Endothelial cell of umbilical vein (primary cell): ENCODE measurements at regions not wholly inside any gene's neighbourhood (a gene's known extent, or its start where the extent isn't known, plus 50 kb on each side); places are given as distances from the start of the nearest gene placed in this dataset.

Experiments used
- BruUV-seq: library from RNA; stranded (reverse); fragments of 400-500 nt; replicated peaks from 2 replicates; lab custom pipeline; 2021; lab: Mats Ljungman, UMichigan
- CTCF ChIA-PET: fragments of 300-600, 350-600 bp; sonication (Branson Sonifier 250); formaldehyde crosslinking; loops from one replicate; lab custom pipeline; 2021; ENCODE audit warnings: antibody characterized with exemption, inconsistent platforms; lab: Charles Lee
- POLR2A ChIA-PET: fragments of 300-600, 350-600 bp; sonication (Branson Sonifier 250); formaldehyde crosslinking; loops from one replicate; lab custom pipeline; 2021; ENCODE audit warnings: antibody characterized with exemption, inconsistent platforms; lab: Charles Lee
- DNase-seq: peaks from one replicate; pipeline ENCODE4 v3.0.0-alpha.2; 2011; ENCODE audit warnings: low read depth, low spot score
- FAIRE-seq: peaks from 2 replicates; lab custom pipeline; 2011; peaks lifted over from hg19 to GRCh38; lab: Jason Lieb, UNC
- H2AFZ ChIP-seq: 2 replicates; pipeline ENCODE4 v1.6.0; 2012; ENCODE audit warnings: low read depth, low read length, control low read depth, inconsistent platforms
- H3K27ac ChIP-seq: 2 replicates; pipeline ENCODE4 v1.5.1; 2011; ENCODE audit warnings: low read depth, mild to moderate bottlenecking, control low read depth, low read length, moderate library complexity; ENCODE audit not compliant: insufficient read depth
- H3K27me3 ChIP-seq, 2 experiments: 2 replicates each; pipeline versions ENCODE4 v1.6.0 to v1.6.1; 2011; ENCODE audit warnings: low read length in 2 of 2, mixed read lengths in 1 of 2; ENCODE audit not compliant: control insufficient read depth in 2 of 2, insufficient read depth in 2 of 2
- H3K36me3 ChIP-seq, 2 experiments: 2 replicates in 1 of 2; 3 replicates in 1 of 2; pipeline ENCODE4 v1.5.1; 2011; ENCODE audit warnings: low read length in 2 of 2, mild to moderate bottlenecking in 1 of 2, moderate library complexity in 1 of 2; ENCODE audit not compliant: control insufficient read depth in 2 of 2, insufficient read depth in 2 of 2; ENCODE audit errors: extremely low read depth in 1 of 2
- H3K4me1 ChIP-seq: 3 replicates; pipeline ENCODE4 v1.5.1; 2011; ENCODE audit warnings: mild to moderate bottlenecking, low read length; ENCODE audit not compliant: control insufficient read depth, insufficient read depth; ENCODE audit errors: extremely low read depth
- H3K4me2 ChIP-seq: 2 replicates; pipeline ENCODE4 v1.6.1; 2011; ENCODE audit warnings: low read length, control low read depth, mixed read lengths; ENCODE audit not compliant: insufficient read depth
- H3K4me3 ChIP-seq, 3 experiments: fragments of 200-600 bp in 1 of 3; sonication (generic), shearing (Covaris generic) in 1 of 3; replicated peaks in 1 of 3; 2 replicates each; pipeline ENCODE4 v1.5.1; 2011 to 2016; ENCODE audit warnings: control low read depth in 3 of 3, low read length in 3 of 3, mild to moderate bottlenecking in 2 of 3, inconsistent platforms in 1 of 3, low read depth in 1 of 3, moderate library complexity in 1 of 3; ENCODE audit not compliant: insufficient read depth in 1 of 3
- H3K79me2 ChIP-seq: 2 replicates; pipeline ENCODE4 v1.6.0; 2012; ENCODE audit warnings: low read length, inconsistent platforms; ENCODE audit not compliant: control insufficient read depth, insufficient read depth
- H3K9ac ChIP-seq: replicated peaks from 2 replicates; pipeline ENCODE3; 2011; ENCODE audit warnings: low read length, control low read depth; ENCODE audit not compliant: insufficient read depth; ENCODE audit errors: extremely low read depth
- H3K9me1 ChIP-seq: replicated peaks from 3 replicates; pipeline ENCODE4 v1.6.0; 2011; ENCODE audit warnings: mild to moderate bottlenecking, low read length; ENCODE audit not compliant: control insufficient read depth, insufficient read depth; ENCODE audit errors: extremely low read depth
- H3K9me3 ChIP-seq: replicated peaks from 2 replicates; pipeline ENCODE4 v1.5.1; 2012; ENCODE audit warnings: low read length, inconsistent platforms; ENCODE audit not compliant: control insufficient read depth, insufficient read depth
- H4K20me1 ChIP-seq: replicated peaks from 2 replicates; pipeline ENCODE3; 2011; ENCODE audit warnings: mild to moderate bottlenecking, low read length; ENCODE audit not compliant: control insufficient read depth, insufficient read depth; ENCODE audit errors: extremely low read depth
- EZH2 ChIP-seq: IDR thresholded peaks from 2 replicates; pipeline ENCODE4 v1.6.1; 2012; ENCODE audit warnings: borderline replicate concordance, low read depth, mild to moderate bottlenecking, moderate library complexity, low read length, inconsistent platforms; ENCODE audit not compliant: severe bottlenecking
- FOS ChIP-seq: IDR thresholded peaks from 2 replicates; pipeline ENCODE4 v1.6.1; 2011; ENCODE audit warnings: mild to moderate bottlenecking, low read length, moderate library complexity, borderline replicate concordance; ENCODE audit not compliant: insufficient read depth
- GATA2 ChIP-seq: IDR thresholded peaks from 2 replicates; pipeline ENCODE4 v1.7.0; 2011; ENCODE audit warnings: low read depth, mild to moderate bottlenecking, moderate library complexity, mixed read lengths, low read length; ENCODE audit not compliant: insufficient read length, insufficient read depth
- JUN ChIP-seq: IDR thresholded peaks from 2 replicates; pipeline ENCODE4 v1.6.1; 2011; ENCODE audit warnings: borderline replicate concordance, low read depth; ENCODE audit not compliant: insufficient read length, insufficient read depth
- MAX ChIP-seq: IDR thresholded peaks from 2 replicates; pipeline ENCODE4 v1.6.1; 2011; ENCODE audit not compliant: insufficient read depth, insufficient read length
- MYC ChIP-seq: IDR thresholded peaks from one replicate; pipeline ENCODE4 v1.6.1; 2011; ENCODE audit warnings: mild to moderate bottlenecking, low read depth, low read length
- POLR2A ChIP-seq: IDR thresholded peaks from 2 replicates; pipeline ENCODE4 v1.6.1; 2012; ENCODE audit warnings: low read depth, mild to moderate bottlenecking, control low read depth, low read length
- POLR2AphosphoS5 ChIP-seq: IDR thresholded peaks from 2 replicates; pipeline ENCODE4 v1.6.1; 2012; ENCODE audit warnings: low read depth, mild to moderate bottlenecking, control low read depth, low read length, moderate library complexity; ENCODE audit not compliant: insufficient read depth
- dilution Hi-C: fragments of 300-500 bp; cut with MboI; formaldehyde crosslinking; loops from one replicate; pipeline ENCODE4 v1.15.0; 2019; ENCODE audit warnings: low sequenced_read_pairs; ENCODE audit not compliant: extremely low pct_ligation_motif_present
- intact Hi-C: fragments of 100-400 bp; cut with micrococcal nuclease; formaldehyde crosslinking; loops from one replicate; pipeline ENCODE4 v1.10.0; 2022
- TF ChIP-seq, protein P1 (sequence below), 2 donors: IDR thresholded peaks; 1 replicate in 1 of 2; 2 replicates in 1 of 2; pipeline ENCODE4 v1.5.1; 2011; ENCODE audit warnings: low read length in 2 of 2, mild to moderate bottlenecking in 2 of 2, moderate library complexity in 2 of 2, control low read depth in 1 of 2, inconsistent platforms in 1 of 2, low read depth in 1 of 2; ENCODE audit not compliant: insufficient read depth in 1 of 2; ENCODE audit errors: extremely low read depth in 1 of 2

GRCh38 chr2:54020793-54021414 is 50.1 kb upstream of the PSME4 start:
- H3K79me2 ChIP-seq = no peaks in the 10 kb centered on the region
- H3K9ac ChIP-seq = no peak overlapping the region
- no peaks in the 10 kb centered on the region for H3K4me1 ChIP-seq
- no peaks in the 10 kb centered on the region for H4K20me1 ChIP-seq
- H3K9me3 ChIP-seq = no peaks in the 10 kb centered on the region
- FAIRE-seq = no peak
- ChIA-PET POLR2A (no interaction called here), CTCF (no interaction called here)
- no peaks in the 10 kb centered on the region for H3K36me3 ChIP-seq
- no peak for TF ChIP-seq EZH2
- TF ChIP-seq MAX = no peak
- no peak for TF ChIP-seq POLR2AphosphoS5
- no peak for TF ChIP-seq JUN
- no peak for TF ChIP-seq FOS
- TF ChIP-seq, protein P1, sequence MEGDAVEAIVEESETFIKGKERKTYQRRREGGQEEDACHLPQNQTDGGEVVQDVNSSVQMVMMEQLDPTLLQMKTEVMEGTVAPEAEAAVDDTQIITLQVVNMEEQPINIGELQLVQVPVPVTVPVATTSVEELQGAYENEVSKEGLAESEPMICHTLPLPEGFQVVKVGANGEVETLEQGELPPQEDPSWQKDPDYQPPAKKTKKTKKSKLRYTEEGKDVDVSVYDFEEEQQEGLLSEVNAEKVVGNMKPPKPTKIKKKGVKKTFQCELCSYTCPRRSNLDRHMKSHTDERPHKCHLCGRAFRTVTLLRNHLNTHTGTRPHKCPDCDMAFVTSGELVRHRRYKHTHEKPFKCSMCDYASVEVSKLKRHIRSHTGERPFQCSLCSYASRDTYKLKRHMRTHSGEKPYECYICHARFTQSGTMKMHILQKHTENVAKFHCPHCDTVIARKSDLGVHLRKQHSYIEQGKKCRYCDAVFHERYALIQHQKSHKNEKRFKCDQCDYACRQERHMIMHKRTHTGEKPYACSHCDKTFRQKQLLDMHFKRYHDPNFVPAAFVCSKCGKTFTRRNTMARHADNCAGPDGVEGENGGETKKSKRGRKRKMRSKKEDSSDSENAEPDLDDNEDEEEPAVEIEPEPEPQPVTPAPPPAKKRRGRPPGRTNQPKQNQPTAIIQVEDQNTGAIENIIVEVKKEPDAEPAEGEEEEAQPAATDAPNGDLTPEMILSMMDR (IDR thresholded peaks at IDR 0.05; ENCODE audit: extremely low read depth in 1 of 2, insufficient read depth in 1 of 2, low read depth in 1 of 2, low read length in 2 of 2) = no peak
- TF ChIP-seq GATA2 = no peak
- no peak for TF ChIP-seq POLR2A
- TF ChIP-seq MYC = no peak
- no peak for DNase-seq
- H3K27me3 ChIP-seq = no peaks in the 10 kb centered on the region
- no peak overlapping the region for H2AFZ ChIP-seq
- H3K4me3 ChIP-seq = no peak overlapping the region
- dilution Hi-C loops = no loop called here
- H3K9me1 ChIP-seq = no peaks in the 10 kb centered on the region
- no peak overlapping the region for H3K27ac ChIP-seq
- no TSS peak for BruUV-seq
- intact Hi-C loops = no loop called here
- H3K4me2 ChIP-seq = no peak overlapping the region
